ENCODE measurements at regions not wholly inside any gene's neighbourhood (a gene's known extent, or its start where the extent isn't known, plus 50 kb on each side); places are given as distances from the start of the nearest gene placed in this dataset.

- DNase-seq (ENCODE audit: low spot score in 2 of 2, unreplicated experiment in 2 of 2), result no peak
- no peaks in the 10 kb centered on the region for H3K36me3 Mint-ChIP-seq
- no peak for TF ChIP-seq CTCF (IDR thresholded peaks at IDR 0.05; ENCODE audit: unreplicated experiment)
- H3K27ac Mint-ChIP-seq, result no peak overlapping the region
- H3K4me3 Mint-ChIP-seq, result no peak overlapping the region
- H3K9me3 Mint-ChIP-seq, result peaks cover 1% of the 10 kb centered on the region
- H3K4me1 Mint-ChIP-seq, result peaks cover 6% of the 10 kb centered on the region
- no peaks in the 10 kb centered on the region for H3K27me3 Mint-ChIP-seq (ENCODE audit: low read depth)
Measured at GRCh38 chr11:23509023-23509422, 648.7 kb upstream of the CCDC179 start.

GRCh38 chr11:23509821-23510220 is 649.5 kb upstream of the CCDC179 start:
- no peak for DNase-seq (ENCODE audit: low spot score in 2 of 2, unreplicated experiment in 2 of 2)
- Mint-ChIP-seq H3K9me3 (peaks cover 3% of the 10 kb centered on the region), H3K27me3 (ENCODE audit: low read depth) (no peaks in the 10 kb centered on the region), H3K4me1 (peaks cover 6% of the 10 kb centered on the region), H3K4me3 (no peak overlapping the region), H3K27ac (no peak overlapping the region), H3K36me3 (no peaks in the 10 kb centered on the region)
- no peak for TF ChIP-seq CTCF (IDR thresholded peaks at IDR 0.05; ENCODE audit: unreplicated experiment)

GRCh38 chr11:23519194-23519593 is 658.9 kb upstream of the CCDC179 start:
- TF ChIP-seq CTCF (IDR thresholded peaks at IDR 0.05; ENCODE audit: unreplicated experiment), result no peak
- DNase-seq (ENCODE audit: low spot score in 2 of 2, unreplicated experiment in 2 of 2), result no peak
- H3K36me3 Mint-ChIP-seq, result no peaks in the 10 kb centered on the region
- H3K9me3 Mint-ChIP-seq, result peaks cover under 1% of the 10 kb centered on the region
- H3K4me3 Mint-ChIP-seq, result no peak overlapping the region
- H3K27ac Mint-ChIP-seq, result no peak overlapping the region
- peaks cover 5% of the 10 kb centered on the region for H3K4me1 Mint-ChIP-seq
- no peaks in the 10 kb centered on the region for H3K27me3 Mint-ChIP-seq (ENCODE audit: low read depth)

GRCh38 chr11:23520226-23520960 is 660.1 kb upstream of the CCDC179 start:
- H3K27me3 Mint-ChIP-seq (ENCODE audit: low read depth), result no peaks in the 10 kb centered on the region
- no peaks in the 10 kb centered on the region for H3K9me3 Mint-ChIP-seq
- no peak overlapping the region for H3K4me3 Mint-ChIP-seq
- peaks cover 5% of the 10 kb centered on the region for H3K4me1 Mint-ChIP-seq
- DNase-seq (ENCODE audit: low spot score in 2 of 2, unreplicated experiment in 2 of 2), result no peak
- no peak for TF ChIP-seq CTCF (IDR thresholded peaks at IDR 0.05; ENCODE audit: unreplicated experiment)
- no peaks in the 10 kb centered on the region for H3K36me3 Mint-ChIP-seq
- H3K27ac Mint-ChIP-seq, result no peak overlapping the region

- H3K27ac Mint-ChIP-seq, result no peak overlapping the region
Measured at GRCh38 chr11:23536907-23537306, 676.6 kb upstream of the CCDC179 start.

More at GRCh38 chr11:23536907-23537306, 676.6 kb upstream of the CCDC179 start:
- Mint-ChIP-seq H3K36me3 (peaks cover 7% of the 10 kb centered on the region), H3K27me3 (ENCODE audit: low read depth) (no peaks in the 10 kb centered on the region), H3K4me3 (no peak overlapping the region), H3K4me1 (peaks cover 10% of the 10 kb centered on the region), H3K9me3 (peaks cover 29% of the 10 kb centered on the region)
- no peak for DNase-seq (ENCODE audit: low spot score in 2 of 2, unreplicated experiment in 2 of 2)
- TF ChIP-seq CTCF (IDR thresholded peaks at IDR 0.05; ENCODE audit: unreplicated experiment), result no peak
